Limb (tissue), 2 donors: ENCODE measurements at regions not wholly inside any gene's neighbourhood (a gene's known extent, or its start where the extent isn't known, plus 50 kb on each side); places are given as distances from the start of the nearest gene placed in this dataset.
"Not testable (repeated sequence)": the region's sequence is repeated elsewhere in the genome, so short reads cannot be mapped to it uniquely, and the experiment has no call there.

ENCODE experiments used
- DNase-seq, 2 donors: peaks; one replicate each; pipeline ENCODE4 v3.0.0-alpha.2; 2016; ENCODE audit errors: extremely low spot score in 2 of 2

- not testable (repeated sequence) for DNase-seq
Observed at GRCh38 chr15:77881535-77881934, 196.0 kb downstream of the TBC1D2B start.

GRCh38 chr15:77879466-77879865, 198.0 kb downstream of the TBC1D2B start:
- DNase-seq, result not testable (repeated sequence)

GRCh38 chr15:77877869-77878577, 199.5 kb downstream of the TBC1D2B start:
- DNase-seq, result no peak

- not testable (repeated sequence) for DNase-seq
Observed at GRCh38 chr15:77876107-77876820, 201.2 kb downstream of the TBC1D2B start.

- DNase-seq, result peak; percentile 47 to 82
Observed at GRCh38 chr15:77875066-77875721, 202.3 kb downstream of the TBC1D2B start.

- no peak for DNase-seq
Observed at GRCh38 chr15:77874063-77874462, 203.4 kb downstream of the TBC1D2B start.

- not testable (repeated sequence) for DNase-seq
Observed at GRCh38 chr15:77872521-77873425, 204.7 kb downstream of the TBC1D2B start.

- peak in 1 of 2 donors; percentile 26 for DNase-seq
Observed at GRCh38 chr15:77871852-77872371, 205.6 kb downstream of the TBC1D2B start.

GRCh38 chr15:77870195-77871065, 207.1 kb downstream of the TBC1D2B start:
- peak; percentile 49 to 79 for DNase-seq

GRCh38 chr15:77869021-77869895, 208.3 kb downstream of the TBC1D2B start:
- peak in 1 of 2 donors; percentile 47 for DNase-seq

GRCh38 chr15:77868048-77868629, 209.4 kb downstream of the TBC1D2B start:
- not testable (repeated sequence) for DNase-seq

GRCh38 chr15:77867266-77868047, 210.1 kb downstream of the TBC1D2B start:
- peak in 1 of 2 donors; percentile 23 for DNase-seq

GRCh38 chr15:77866596-77867125, 210.8 kb downstream of the TBC1D2B start:
- peak in 1 of 2 donors; percentile 25 for DNase-seq

- no peak for DNase-seq
Observed at GRCh38 chr15:77866186-77866585, 211.3 kb downstream of the TBC1D2B start.

- DNase-seq, result peak in 1 of 2 donors; percentile 21
Observed at GRCh38 chr15:77865701-77866100, 211.8 kb downstream of the TBC1D2B start.

- DNase-seq, result no peak
Observed at GRCh38 chr15:77865106-77865610, 212.4 kb downstream of the TBC1D2B start.
